ENCODE measurements at regions not wholly inside any gene's neighbourhood (a gene's known extent, or its start where the extent isn't known, plus 50 kb on each side); places are given as distances from the start of the nearest gene placed in this dataset.

- no peak for DNase-seq (ENCODE audit: low read depth, low spot score)
- no peak overlapping the region for H3K27ac ChIP-seq (ENCODE audit: control insufficient read depth, insufficient read depth, low read length)
- no peaks in the 10 kb centered on the region for H3K9me1 ChIP-seq (ENCODE audit: control insufficient read depth, extremely low read depth, insufficient read depth, low read length)
- H2AFZ ChIP-seq (ENCODE audit: control insufficient read depth, low read length) = no peak overlapping the region
- no peak overlapping the region for H3K4me3 ChIP-seq (ENCODE audit: control insufficient read depth in 2 of 3, extremely low read depth in 1 of 3, insufficient read depth in 2 of 3, low read depth in 1 of 3, low read length in 3 of 3)
- H3K79me2 ChIP-seq (ENCODE audit: control insufficient read depth, insufficient read depth, low read length) = no peaks in the 10 kb centered on the region
- TF ChIP-seq EZH2 (IDR thresholded peaks at IDR 0.05; ENCODE audit: low read length) (no peak), CTCF (optimal IDR thresholded peaks at IDR 0.05 in 1 of 3, IDR thresholded peaks at IDR 0.05 in 1 of 3, conservative IDR thresholded peaks at IDR 0.05 in 1 of 3; ENCODE audit: extremely low read depth in 1 of 3, insufficient read depth in 2 of 3, low read length in 3 of 3) (no peak)
- dilution Hi-C loops (cut with MboI; ENCODE audit: extremely low pct_ligation_motif_present, low sequenced_read_pairs) = no loop called here
- H3K27me3 ChIP-seq (ENCODE audit: control insufficient read depth, extremely low read depth, insufficient read depth, low read length) = no peaks in the 10 kb centered on the region
- no peaks in the 10 kb centered on the region for H3K4me1 ChIP-seq (ENCODE audit: control insufficient read depth, extremely low read depth, insufficient read depth, low read length)
- H3K36me3 ChIP-seq (ENCODE audit: control insufficient read depth in 2 of 2, extremely low read depth in 1 of 2, insufficient read depth in 2 of 2, low read length in 2 of 2) = no peaks in the 10 kb centered on the region
- no peaks in the 10 kb centered on the region for H4K20me1 ChIP-seq (ENCODE audit: control insufficient read depth, extremely low read depth, insufficient read depth, low read length)
- H3K4me2 ChIP-seq (ENCODE audit: control insufficient read depth, extremely low read depth, insufficient read depth, low read depth, low read length) = no peak overlapping the region
- peaks cover 3% of the 10 kb centered on the region for H3K9me3 ChIP-seq (ENCODE audit: control insufficient read depth, low read depth, low read length)
- FAIRE-seq = no peak
- no peak overlapping the region for H3K9ac ChIP-seq (ENCODE audit: control insufficient read depth, extremely low read depth, insufficient read depth, low read length)
Measured at GRCh38 chr21:23740463-23740862, 1866.8 kb downstream of the MRPL39 start.

- Histone ChIP-seq H3K9ac (ENCODE audit: control insufficient read depth, extremely low read depth, insufficient read depth, low read length) (no peak overlapping the region), H3K4me2 (ENCODE audit: control insufficient read depth, extremely low read depth, insufficient read depth, low read depth, low read length) (no peak overlapping the region), H3K36me3 (ENCODE audit: control insufficient read depth in 2 of 2, extremely low read depth in 1 of 2, insufficient read depth in 2 of 2, low read length in 2 of 2) (no peaks in the 10 kb centered on the region), H3K79me2 (ENCODE audit: control insufficient read depth, insufficient read depth, low read length) (no peaks in the 10 kb centered on the region), H3K9me3 (ENCODE audit: control insufficient read depth, low read depth, low read length) (no peaks in the 10 kb centered on the region), H3K4me1 (ENCODE audit: control insufficient read depth, extremely low read depth, insufficient read depth, low read length) (no peaks in the 10 kb centered on the region), H3K27ac (ENCODE audit: control insufficient read depth, insufficient read depth, low read length) (no peak overlapping the region), H3K9me1 (ENCODE audit: control insufficient read depth, extremely low read depth, insufficient read depth, low read length) (no peaks in the 10 kb centered on the region), H2AFZ (ENCODE audit: control insufficient read depth, low read length) (no peak overlapping the region), H3K4me3 (ENCODE audit: control insufficient read depth in 2 of 3, extremely low read depth in 1 of 3, insufficient read depth in 2 of 3, low read depth in 1 of 3, low read length in 3 of 3) (no peak overlapping the region), H3K27me3 (ENCODE audit: control insufficient read depth, extremely low read depth, insufficient read depth, low read length) (no peaks in the 10 kb centered on the region), H4K20me1 (ENCODE audit: control insufficient read depth, extremely low read depth, insufficient read depth, low read length) (no peaks in the 10 kb centered on the region)
- DNase-seq (ENCODE audit: low read depth, low spot score) (no peak), FAIRE-seq (no peak)
- dilution Hi-C loops (cut with MboI; ENCODE audit: extremely low pct_ligation_motif_present, low sequenced_read_pairs) = no loop called here
- TF ChIP-seq EZH2 (IDR thresholded peaks at IDR 0.05; ENCODE audit: low read length) (no peak), CTCF (optimal IDR thresholded peaks at IDR 0.05 in 1 of 3, IDR thresholded peaks at IDR 0.05 in 1 of 3, conservative IDR thresholded peaks at IDR 0.05 in 1 of 3; ENCODE audit: extremely low read depth in 1 of 3, insufficient read depth in 2 of 3, low read length in 3 of 3) (no peak)
Measured at GRCh38 chr21:23732776-23733175, 1874.5 kb downstream of the MRPL39 start.

Measured in keratinocyte (primary cell).